Smooth muscle cell (in vitro differentiated cells): ENCODE measurements at regions not wholly inside any gene's neighbourhood (a gene's known extent, or its start where the extent isn't known, plus 50 kb on each side); places are given as distances from the start of the nearest gene placed in this dataset.

Source experiments
- DNase-seq: peaks from one replicate; lab custom pipeline; 2025; ENCODE audit not compliant: unreplicated experiment; lab: John Stamatoyannopoulos, UW
- H2AFZ ChIP-seq: fragments of 200-600 bp; sonication (generic); 2 replicates; pipeline ENCODE4 v1.6.0; 2016; ENCODE audit warnings: antibody characterized with exemption, low read depth, mild to moderate bottlenecking
- H3F3A ChIP-seq: fragments of 200-600 bp; sonication (generic); 2 replicates; pipeline ENCODE4 v1.6.0; 2017; ENCODE audit warnings: antibody characterized with exemption, low read depth
- H3K27ac ChIP-seq: fragments of 200-600 bp; sonication (generic); 2 replicates; pipeline ENCODE4 v1.5.1; 2016; ENCODE audit warnings: low read depth, mild to moderate bottlenecking
- H3K27me3 ChIP-seq: fragments of 200-600 bp; sonication (generic); 2 replicates; pipeline ENCODE4 v1.6.1; 2016; ENCODE audit warnings: low read depth, mild to moderate bottlenecking
- H3K36me3 ChIP-seq: fragments of 200-600 bp; sonication (generic); 2 replicates; pipeline ENCODE4 v1.5.1; 2016; ENCODE audit warnings: low read depth
- H3K4me1 ChIP-seq: fragments of 200-600 bp; sonication (generic); 2 replicates; pipeline ENCODE4 v1.5.1; 2016; ENCODE audit warnings: low read depth
- H3K4me2 ChIP-seq: fragments of 200-600 bp; sonication (generic); 2 replicates; pipeline ENCODE4 v1.6.0; 2016; ENCODE audit warnings: mild to moderate bottlenecking
- H3K4me3 ChIP-seq: fragments of 200-600 bp; sonication (generic); 2 replicates; pipeline ENCODE4 v1.5.1; 2016; ENCODE audit warnings: mild to moderate bottlenecking
- H3K79me2 ChIP-seq: fragments of 200-600 bp; sonication (generic); 2 replicates; pipeline ENCODE4 v1.6.0; 2016; ENCODE audit warnings: low read depth, mild to moderate bottlenecking
- H3K9ac ChIP-seq: fragments of 200-600 bp; sonication (generic); 2 replicates; pipeline ENCODE4 v1.6.0; 2016; ENCODE audit warnings: low read depth
- H3K9me3 ChIP-seq: fragments of 200-600 bp; sonication (generic); replicated peaks from 2 replicates; pipeline ENCODE4 v1.5.1; 2016; ENCODE audit warnings: low read depth
- H4K20me1 ChIP-seq: fragments of 200-600 bp; sonication (generic); 2 replicates; pipeline ENCODE4 v1.6.0; 2016; ENCODE audit warnings: low read depth
- WGBS: methylation state at CpG from one replicate; pipeline ENCODE4 v1.1.7; 2016; ENCODE audit warnings: low lambda C conversion rate; 5-methylcytosine and 5-hydroxymethylcytosine counted together
- TF ChIP-seq, protein P1 (sequence below): fragments of 200-600 bp; sonication (generic); IDR thresholded peaks from 2 replicates; pipeline ENCODE4 v1.5.1; 2017; ENCODE audit warnings: borderline replicate concordance, mild to moderate bottlenecking, antibody characterized with exemption; ENCODE audit not compliant: insufficient read depth, poor library complexity, severe bottlenecking

DNA sequence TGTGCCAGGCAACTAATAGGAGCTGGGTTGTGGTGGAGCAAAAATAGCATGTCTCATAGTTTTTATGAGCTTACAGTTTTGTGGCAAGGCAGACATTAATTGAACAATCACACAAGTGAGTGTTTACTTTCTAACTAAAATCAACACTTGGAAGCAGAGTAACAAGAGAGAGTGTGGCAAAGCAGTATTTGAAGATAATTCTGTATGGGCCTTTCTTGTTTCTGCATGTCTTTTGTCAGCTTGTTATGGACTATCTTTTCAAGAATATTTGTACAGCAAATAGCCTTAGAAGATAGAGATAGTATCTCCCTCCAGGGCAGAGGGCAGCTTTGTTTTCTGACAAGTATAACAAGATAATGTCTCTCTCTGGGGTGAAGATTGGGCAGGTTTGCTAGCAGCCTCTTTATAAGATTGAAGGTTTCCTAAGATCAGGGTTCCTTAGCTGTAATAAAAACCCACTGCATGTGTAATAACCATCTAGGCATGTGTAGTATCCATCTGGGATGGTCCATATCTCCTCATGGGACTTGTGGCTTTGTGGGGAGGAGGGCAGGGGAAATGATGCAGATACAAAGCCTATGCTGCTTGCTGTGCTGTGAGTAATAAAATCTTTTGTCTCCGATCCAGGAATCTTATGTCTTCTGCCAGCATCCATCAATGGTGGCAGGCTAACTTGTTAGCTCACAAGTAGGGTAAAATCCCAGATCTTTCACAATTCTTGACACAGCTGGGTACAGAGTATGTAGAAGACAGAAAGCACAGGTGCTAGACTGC, 479.9 kb downstream of the KDM4C start:
- no peaks in the 10 kb centered on the region for H3K27me3 ChIP-seq
- H3K4me1 ChIP-seq: no peaks in the 10 kb centered on the region
- H3K79me2 ChIP-seq: no peaks in the 10 kb centered on the region
- H4K20me1 ChIP-seq: no peaks in the 10 kb centered on the region
- no peak overlapping the region for H2AFZ ChIP-seq
- H3K4me3 ChIP-seq: no peak overlapping the region
- TF ChIP-seq, protein P1, sequence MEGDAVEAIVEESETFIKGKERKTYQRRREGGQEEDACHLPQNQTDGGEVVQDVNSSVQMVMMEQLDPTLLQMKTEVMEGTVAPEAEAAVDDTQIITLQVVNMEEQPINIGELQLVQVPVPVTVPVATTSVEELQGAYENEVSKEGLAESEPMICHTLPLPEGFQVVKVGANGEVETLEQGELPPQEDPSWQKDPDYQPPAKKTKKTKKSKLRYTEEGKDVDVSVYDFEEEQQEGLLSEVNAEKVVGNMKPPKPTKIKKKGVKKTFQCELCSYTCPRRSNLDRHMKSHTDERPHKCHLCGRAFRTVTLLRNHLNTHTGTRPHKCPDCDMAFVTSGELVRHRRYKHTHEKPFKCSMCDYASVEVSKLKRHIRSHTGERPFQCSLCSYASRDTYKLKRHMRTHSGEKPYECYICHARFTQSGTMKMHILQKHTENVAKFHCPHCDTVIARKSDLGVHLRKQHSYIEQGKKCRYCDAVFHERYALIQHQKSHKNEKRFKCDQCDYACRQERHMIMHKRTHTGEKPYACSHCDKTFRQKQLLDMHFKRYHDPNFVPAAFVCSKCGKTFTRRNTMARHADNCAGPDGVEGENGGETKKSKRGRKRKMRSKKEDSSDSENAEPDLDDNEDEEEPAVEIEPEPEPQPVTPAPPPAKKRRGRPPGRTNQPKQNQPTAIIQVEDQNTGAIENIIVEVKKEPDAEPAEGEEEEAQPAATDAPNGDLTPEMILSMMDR: no peak
- 13% methylated on average over 1 of the region's 1 CpG for WGBS
- H3F3A ChIP-seq: peaks cover 5% of the 10 kb centered on the region
- no peak overlapping the region for H3K4me2 ChIP-seq
- no peak overlapping the region for H3K27ac ChIP-seq
- no peak overlapping the region for H3K9ac ChIP-seq
- no peaks in the 10 kb centered on the region for H3K9me3 ChIP-seq
- H3K36me3 ChIP-seq: no peaks in the 10 kb centered on the region
- DNase-seq: no peak

- Histone ChIP-seq H3F3A (peaks cover 5% of the 10 kb centered on the region), H4K20me1 (no peaks in the 10 kb centered on the region), H3K27me3 (no peaks in the 10 kb centered on the region), H3K9ac (no peak overlapping the region), H3K36me3 (no peaks in the 10 kb centered on the region), H3K4me1 (no peaks in the 10 kb centered on the region), H3K27ac (no peak overlapping the region), H2AFZ (no peak overlapping the region), H3K79me2 (no peaks in the 10 kb centered on the region), H3K4me2 (no peak overlapping the region), H3K4me3 (no peak overlapping the region), H3K9me3 (no peaks in the 10 kb centered on the region)
- TF ChIP-seq, protein P1: no peak
- no peak for DNase-seq
- 94% methylated on average over 5 of the region's 5 CpGs for WGBS
These were observed 478.4 kb downstream of the KDM4C start for GRCh38 chr9:7236186-7236585.

DNA sequence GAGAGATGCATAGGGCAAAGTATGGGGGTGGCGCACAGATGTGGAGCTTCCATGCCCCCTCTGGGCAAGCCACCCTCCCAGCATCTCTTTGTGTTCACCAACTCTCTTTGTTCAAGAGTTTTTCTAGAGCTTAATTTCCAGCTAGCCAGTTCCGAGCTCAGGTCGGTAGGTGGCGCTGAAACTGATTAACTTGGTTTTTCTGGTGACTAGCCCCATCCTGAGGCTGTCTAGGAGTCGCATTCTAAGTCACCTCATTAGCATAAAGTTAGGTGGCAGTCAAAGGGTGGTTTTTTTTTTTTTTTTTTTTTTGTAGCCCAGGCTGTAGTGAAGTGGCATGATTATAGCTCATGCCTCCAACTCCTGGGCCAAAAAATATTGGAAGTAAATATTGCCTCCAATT, 476.4 kb downstream of the KDM4C start:
- 42% methylated on average over 5 of the region's 5 CpGs for WGBS
- no peak for DNase-seq

More for the DNA sequence above, 476.4 kb downstream of the KDM4C start:
- Histone ChIP-seq H3K4me3 (no peak overlapping the region), H3K27ac (no peak overlapping the region), H3K4me1 (no peaks in the 10 kb centered on the region), H3K9me3 (no peaks in the 10 kb centered on the region), H3K79me2 (no peaks in the 10 kb centered on the region), H2AFZ (no peak overlapping the region), H3K9ac (no peak overlapping the region), H3K4me2 (no peak overlapping the region), H3K36me3 (no peaks in the 10 kb centered on the region), H3K27me3 (no peaks in the 10 kb centered on the region), H4K20me1 (peaks cover 9% of the 10 kb centered on the region), H3F3A (peaks cover 14% of the 10 kb centered on the region)
- TF ChIP-seq, protein P1: peak; percentile 50
